NCI-H1092 treated with DMSO at 0.1 percent for 48 hours (cell line): ENCODE measurements at regions not wholly inside any gene's neighbourhood (a gene's known extent, or its start where the extent isn't known, plus 50 kb on each side); places are given as distances from the start of the nearest gene placed in this dataset.
"Not testable (repeated sequence)": the region's sequence is repeated elsewhere in the genome, so short reads cannot be mapped to it uniquely, and the experiment has no call there.

Source experiments
- DNase-seq: peaks from one replicate; lab custom pipeline; 2025; lab: John Stamatoyannopoulos, UW

GRCh38 chr6:144922120-144922722 is 637.1 kb downstream of the UTRN start:
- peak; percentile 5 for DNase-seq

DNA sequence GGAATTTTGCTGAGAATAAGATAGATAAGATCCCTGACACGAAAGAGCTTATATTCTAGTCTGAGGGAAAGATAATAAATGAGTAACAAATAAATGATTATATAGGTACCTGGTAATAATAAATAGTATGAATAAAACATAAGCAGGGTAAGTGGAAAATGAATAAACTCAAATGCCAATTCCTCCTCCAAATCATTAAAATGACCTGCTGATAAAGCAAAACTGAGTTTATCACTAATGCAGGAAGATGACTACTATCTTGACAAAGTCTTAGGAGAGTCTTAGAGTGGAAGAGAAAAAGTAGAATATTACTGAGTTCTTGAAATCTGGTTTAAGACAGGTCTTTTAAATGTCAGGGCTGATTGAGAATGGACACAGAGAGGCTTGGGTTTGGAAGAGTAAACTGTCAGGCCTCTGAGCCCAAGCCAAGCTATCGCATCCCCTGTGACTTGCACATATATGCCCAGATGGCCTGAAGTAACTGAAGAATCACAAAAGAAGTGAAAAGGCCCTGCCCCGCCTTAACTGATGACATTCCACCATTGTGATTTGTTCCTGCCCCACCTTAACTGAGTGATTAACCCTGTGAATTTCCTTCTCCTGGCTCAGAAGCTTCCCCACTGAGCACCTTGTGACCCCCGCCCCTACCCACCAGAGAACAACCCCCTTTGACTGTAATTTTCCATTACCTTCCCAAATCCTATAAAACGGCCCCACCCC is 637.8 kb downstream of the UTRN start:
- not testable (repeated sequence) for DNase-seq

DNA sequence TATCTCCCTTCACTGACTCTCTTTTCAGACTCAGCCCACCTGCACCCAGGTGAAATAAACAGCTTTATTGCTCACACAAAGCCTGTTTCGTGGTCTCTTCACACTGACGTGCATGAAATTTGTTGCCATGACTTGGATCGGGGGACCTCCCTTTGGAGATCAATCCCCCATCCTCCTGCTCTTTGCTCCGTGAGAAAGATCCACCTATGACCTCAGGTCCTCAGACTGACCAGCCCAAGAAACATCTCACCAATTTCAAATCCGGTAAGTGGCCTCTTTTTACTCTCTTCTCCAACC is 638.3 kb downstream of the UTRN start:
- DNase-seq, result not testable (repeated sequence)

GRCh38 chr6:144928847-144929246 is 643.7 kb downstream of the UTRN start:
- DNase-seq, result no peak

DNA sequence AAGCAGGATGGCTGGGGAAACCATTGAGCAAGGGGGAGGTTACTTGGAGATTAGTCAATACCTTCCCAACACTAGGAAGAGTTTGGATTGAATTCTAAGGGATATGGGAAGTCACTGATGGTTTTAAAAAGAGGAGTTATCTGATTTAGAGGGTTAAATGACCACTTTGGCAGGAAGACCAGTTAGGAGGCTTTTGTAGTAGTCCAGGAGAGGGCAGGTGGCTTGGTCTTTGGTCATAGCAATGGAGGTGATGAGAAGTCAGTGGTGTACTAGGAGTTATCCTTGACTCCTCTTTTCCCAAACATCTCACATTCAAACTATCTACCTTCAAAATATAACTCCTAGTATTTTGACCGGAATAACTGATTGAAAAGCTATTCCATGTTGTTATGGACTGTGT is 644.1 kb downstream of the UTRN start:
- DNase-seq, result no peak

- DNase-seq, result peak; percentile 36
Measured at GRCh38 chr6:144931172-144932035, 646.3 kb downstream of the UTRN start.

DNA sequence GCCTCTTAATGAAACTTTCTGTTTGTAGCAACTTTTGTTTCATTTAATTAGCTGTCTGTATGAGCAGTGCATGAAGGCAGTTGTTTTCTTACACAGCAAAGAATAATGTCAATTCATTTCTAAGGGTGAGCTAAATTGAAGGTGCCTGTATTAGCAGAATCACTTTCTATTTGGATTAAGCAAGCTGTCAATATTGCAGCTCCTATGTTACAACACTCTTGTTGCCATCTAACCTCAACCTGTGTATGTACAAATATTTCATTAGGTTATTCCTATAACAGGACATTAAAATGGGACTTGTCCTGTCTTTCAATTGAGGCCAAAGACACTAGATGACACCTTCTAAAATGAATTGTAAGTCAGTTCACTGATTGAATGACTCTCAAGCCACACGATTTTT is 647.5 kb downstream of the UTRN start:
- no peak for DNase-seq

- no peak for DNase-seq
Measured at GRCh38 chr6:144935181-144935580, 650.0 kb downstream of the UTRN start.

- no peak for DNase-seq
Measured at GRCh38 chr6:144935661-144936060, 650.5 kb downstream of the UTRN start.

DNA sequence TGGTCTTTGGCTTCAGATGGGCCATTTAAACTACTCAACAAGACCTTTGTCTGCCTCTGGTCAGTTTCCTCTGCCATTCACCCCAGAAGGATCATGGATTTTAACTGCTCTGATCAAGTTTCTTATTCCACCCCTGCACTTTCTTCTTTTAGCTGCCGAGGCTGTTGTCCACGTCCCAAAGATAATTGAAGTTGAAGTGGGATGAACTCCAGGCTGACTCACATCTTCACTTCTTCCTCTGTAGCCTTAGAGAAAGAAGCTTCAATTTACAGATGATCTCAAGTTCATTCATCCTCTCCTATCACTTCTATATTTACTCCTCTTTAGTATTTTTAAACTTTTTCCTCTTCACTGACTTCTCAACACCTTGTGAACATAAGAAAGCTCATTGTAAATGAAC is 651.6 kb downstream of the UTRN start:
- DNase-seq, result no peak

GRCh38 chr6:144939921-144940320 is 654.8 kb downstream of the UTRN start:
- no peak for DNase-seq

DNA sequence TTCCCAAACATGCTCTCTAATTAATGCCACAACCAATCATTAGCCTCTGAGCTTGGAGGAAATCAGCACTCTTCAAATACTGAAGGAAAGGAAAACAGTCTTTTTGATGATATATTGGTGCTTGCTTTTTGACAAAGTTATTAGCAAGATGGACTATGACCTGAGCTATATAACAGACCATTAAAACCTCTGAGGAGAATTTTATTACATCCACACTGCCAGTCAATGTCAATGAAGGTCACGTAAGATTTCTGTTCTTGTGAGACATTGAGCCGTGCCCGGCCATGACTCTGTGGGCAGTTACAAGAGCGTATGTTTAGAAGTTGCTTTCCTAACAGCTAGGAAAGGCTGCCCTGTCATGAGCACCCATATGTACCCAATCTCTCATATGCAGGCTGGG is 659.0 kb downstream of the UTRN start:
- DNase-seq, result no peak

GRCh38 chr6:144947398-144947976 is 662.4 kb downstream of the UTRN start:
- no peak for DNase-seq

- no peak for DNase-seq
Measured at GRCh38 chr6:144951730-144952437, 666.7 kb downstream of the UTRN start.

DNA sequence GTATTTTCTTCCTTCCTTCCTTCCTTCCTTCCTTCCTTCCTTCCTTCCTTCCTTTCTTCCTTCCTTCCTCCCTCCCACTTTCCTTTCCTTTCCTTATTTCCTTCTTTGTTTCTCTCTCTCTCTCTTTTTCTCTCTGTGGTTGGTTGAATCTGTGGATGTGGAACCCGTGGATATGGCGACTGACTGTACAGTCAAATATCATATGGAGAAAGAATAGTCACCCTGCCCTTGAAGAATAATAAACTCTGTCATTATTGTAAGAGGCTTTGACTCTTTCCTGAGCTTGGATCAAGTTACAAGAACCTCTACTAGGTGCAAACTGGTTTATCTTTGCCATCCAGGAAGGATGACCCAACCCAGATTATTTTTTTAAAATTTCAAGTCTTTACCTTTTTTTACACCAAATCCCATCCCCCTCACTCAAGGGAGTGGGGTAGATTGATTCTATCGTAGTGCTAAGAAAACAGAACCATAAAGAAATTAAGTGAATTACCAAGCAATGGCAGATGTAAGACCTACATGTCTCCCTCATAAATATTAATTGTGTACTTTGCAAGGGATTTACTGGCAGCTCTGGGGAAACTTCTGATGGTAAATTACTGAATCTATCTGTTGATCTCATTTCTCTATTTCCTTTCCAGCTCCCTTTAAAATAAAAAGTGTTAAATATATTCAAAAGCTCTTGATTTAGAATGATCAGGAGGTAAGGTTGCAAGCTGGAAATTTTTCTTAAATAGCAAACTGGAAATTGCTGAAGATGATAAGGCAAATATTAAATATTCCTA is 667.5 kb downstream of the UTRN start:
- no peak for DNase-seq

DNA sequence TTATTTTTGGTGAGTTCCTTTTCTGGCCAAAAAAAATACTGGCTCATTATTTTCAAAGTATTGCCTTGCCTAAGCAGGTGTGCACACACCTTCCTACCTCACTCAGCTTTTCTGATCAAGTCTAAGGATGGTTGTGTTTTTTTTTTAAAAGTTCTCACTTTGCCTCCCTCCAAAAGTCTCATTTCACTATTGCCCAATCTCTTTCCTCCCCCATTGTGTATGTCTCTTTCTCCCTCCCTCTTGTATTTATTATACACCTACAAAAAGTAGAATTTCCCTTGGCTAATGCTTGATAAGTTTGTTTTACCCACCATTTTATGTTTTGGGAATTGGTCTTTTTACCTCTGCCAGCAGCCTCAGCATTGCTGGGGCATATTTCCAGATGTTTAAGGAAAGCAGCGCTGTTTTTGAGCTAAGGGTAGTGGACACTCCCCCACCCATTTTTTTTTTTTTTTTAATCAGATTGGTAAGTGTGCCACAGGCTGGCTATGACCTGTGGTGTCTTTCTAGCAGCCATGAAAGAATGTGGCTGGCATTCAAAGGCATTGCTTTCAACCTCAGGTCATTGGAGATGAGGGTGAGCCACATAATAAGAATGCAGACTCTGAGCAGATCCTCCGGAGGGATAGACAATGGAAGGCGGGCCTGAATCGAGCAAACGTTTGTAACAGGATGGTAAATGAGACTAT is 668.6 kb downstream of the UTRN start:
- DNase-seq, result no peak

- DNase-seq, result no peak
Measured at GRCh38 chr6:144954241-144954556, 669.1 kb downstream of the UTRN start.

- DNase-seq, result no peak
Measured at GRCh38 chr6:144955392-144955791, 670.3 kb downstream of the UTRN start.

DNA sequence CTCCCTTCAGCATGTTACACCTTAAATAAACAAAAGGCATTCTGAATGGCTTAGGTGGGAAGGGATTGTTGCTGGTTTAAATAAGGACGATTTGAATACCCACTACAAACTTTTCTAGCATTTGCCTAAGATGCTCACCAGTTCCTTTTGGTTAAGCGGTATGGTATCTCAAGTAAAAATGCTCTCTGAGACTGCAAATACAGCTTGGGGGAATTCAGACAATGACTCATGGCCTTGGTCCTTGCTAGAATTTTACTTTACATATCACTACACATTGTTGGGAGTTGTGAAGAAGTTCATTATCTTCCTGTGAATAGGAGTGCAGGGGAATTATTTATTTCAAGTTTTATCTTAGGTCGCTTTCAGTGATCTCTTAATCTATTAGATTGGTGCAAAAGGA is 670.7 kb downstream of the UTRN start:
- no peak for DNase-seq

- DNase-seq, result not testable (repeated sequence)
Measured at GRCh38 chr6:144956697-144957096, 671.6 kb downstream of the UTRN start.
